MM.1S (cell line): ENCODE measurements at regions not wholly inside any gene's neighbourhood (a gene's known extent, or its start where the extent isn't known, plus 50 kb on each side); places are given as distances from the start of the nearest gene placed in this dataset.

Experiments
- DNase-seq: peaks from one replicate; pipeline ENCODE4 v3.0.0-alpha.2; 2015
- H2AFZ ChIP-seq: fragments of 300-600 bp; sonication (generic); 2 replicates; pipeline ENCODE4 v1.6.0; 2016; ENCODE audit warnings: antibody characterized with exemption, low read length
- H3F3A ChIP-seq: fragments of 300-600 bp; sonication (generic); 2 replicates; pipeline ENCODE4 v1.6.1; 2016; ENCODE audit warnings: mild to moderate bottlenecking, antibody characterized with exemption, low read length, moderate library complexity, mixed read lengths; ENCODE audit not compliant: insufficient read depth
- H3K27ac ChIP-seq: fragments of 300-600 bp; sonication (generic); 2 replicates; pipeline ENCODE4 v1.5.1; 2016; ENCODE audit warnings: mild to moderate bottlenecking, low read length
- H3K27me3 ChIP-seq: fragments of 300-600 bp; sonication (generic); replicated peaks from 2 replicates; pipeline ENCODE4 v1.6.0; 2016; ENCODE audit warnings: low read length; ENCODE audit not compliant: insufficient read depth
- H3K36me3 ChIP-seq: fragments of 300-600 bp; sonication (generic); replicated peaks from 2 replicates; pipeline ENCODE4 v1.6.1; 2016; ENCODE audit warnings: mild to moderate bottlenecking, low read length, mixed read lengths; ENCODE audit not compliant: insufficient read depth
- H3K4me1 ChIP-seq: fragments of 300-600 bp; sonication (generic); 2 replicates; pipeline ENCODE4 v1.6.1; 2016; ENCODE audit warnings: low read length, mixed read lengths
- H3K4me2 ChIP-seq: fragments of 300-600 bp; sonication (generic); 2 replicates; pipeline ENCODE4 v1.6.0; 2016; ENCODE audit warnings: low read depth, low read length
- H3K4me3 ChIP-seq: fragments of 300-600 bp; sonication (generic); 2 replicates; pipeline ENCODE4 v1.5.1; 2016; ENCODE audit warnings: low read length, mixed read lengths
- H3K79me2 ChIP-seq: fragments of 300-600 bp; sonication (generic); 2 replicates; pipeline ENCODE4 v1.6.1; 2016; ENCODE audit warnings: mixed run types, low read length, mixed read lengths
- H3K9ac ChIP-seq: fragments of 300-600 bp; sonication (generic); 2 replicates; pipeline ENCODE4 v1.6.1; 2016; ENCODE audit warnings: low read length, mixed read lengths
- H3K9me2 ChIP-seq: fragments of 300-600 bp; sonication (generic); replicated peaks from 2 replicates; pipeline ENCODE4 v1.6.1; 2016; ENCODE audit warnings: mild to moderate bottlenecking, low read length, mixed read lengths; ENCODE audit not compliant: insufficient read depth
- H3K9me3 ChIP-seq: fragments of 300-600 bp; sonication (generic); replicated peaks from 2 replicates; pipeline ENCODE4 v1.6.1; 2016; ENCODE audit warnings: mild to moderate bottlenecking, low read length, mixed read lengths; ENCODE audit not compliant: insufficient read depth
- H4K20me1 ChIP-seq: fragments of 300-600 bp; sonication (generic); 2 replicates; pipeline ENCODE4 v1.6.1; 2016; ENCODE audit warnings: mild to moderate bottlenecking, low read length, moderate library complexity, mixed read lengths; ENCODE audit not compliant: insufficient read depth
- CTCF ChIP-seq: fragments of 300-600 bp; sonication (generic); IDR thresholded peaks from 2 replicates; pipeline ENCODE4 v1.5.1; 2016; ENCODE audit warnings: antibody characterized with exemption, low read length, mixed read lengths
- EZH2 ChIP-seq: fragments of 300-600 bp; sonication (generic); optimal IDR thresholded peaks from 2 replicates; pipeline ENCODE3; 2017; ENCODE audit warnings: low read depth, mild to moderate bottlenecking, antibody characterized with exemption, low read length, mixed read lengths
- EZH2phosphoT487 ChIP-seq: fragments of 300-600 bp; sonication (generic); IDR thresholded peaks from 2 replicates; pipeline ENCODE4 v1.6.1; 2018; ENCODE audit warnings: antibody characterized with exemption, low read length

- TF ChIP-seq EZH2, result no peak
- TF ChIP-seq CTCF, result no peak
- no peak for TF ChIP-seq EZH2phosphoT487
- Histone ChIP-seq H2AFZ (no peak overlapping the region), H3K27ac (no peak overlapping the region), H3K36me3 (no peaks in the 10 kb centered on the region), H3F3A (0 out of 2 replicates have a peak, but pooled peaks cover 6% of the 10 kb centered on the region), H3K9me3 (no peaks in the 10 kb centered on the region), H3K4me2 (no peak overlapping the region), H3K79me2 (no peaks in the 10 kb centered on the region), H3K27me3 (no peaks in the 10 kb centered on the region), H3K4me1 (peaks cover 10% of the 10 kb centered on the region; the same call in 1 of the 2 replicates), H4K20me1 (no peaks in the 10 kb centered on the region), H3K4me3 (no peak overlapping the region), H3K9me2 (no peaks in the 10 kb centered on the region), H3K9ac (no peak overlapping the region)
- peak; percentile 7 for DNase-seq
These were observed 440.4 kb downstream of the FGF9 start for GRCh38 chr13:22111152-22111783.

- H3K79me2 ChIP-seq, result no peaks in the 10 kb centered on the region
- DNase-seq, result no peak
- no peak overlapping the region for H3K4me2 ChIP-seq
- no peak overlapping the region for H3K4me3 ChIP-seq
- H3K9ac ChIP-seq, result no peak overlapping the region
- H3K27ac ChIP-seq, result no peak overlapping the region
- no peaks in the 10 kb centered on the region for H4K20me1 ChIP-seq
- H3K9me2 ChIP-seq, result no peaks in the 10 kb centered on the region
- no peaks in the 10 kb centered on the region for H3K36me3 ChIP-seq
- H3K9me3 ChIP-seq, result no peaks in the 10 kb centered on the region
- 0 out of 2 replicates have a peak, but pooled peaks cover 6% of the 10 kb centered on the region for H3F3A ChIP-seq
- peaks cover 10% of the 10 kb centered on the region; the same call in 1 of the 2 replicates for H3K4me1 ChIP-seq
- H2AFZ ChIP-seq, result no peak overlapping the region
- no peaks in the 10 kb centered on the region for H3K27me3 ChIP-seq
- TF ChIP-seq CTCF, result no peak
- no peak for TF ChIP-seq EZH2
- TF ChIP-seq EZH2phosphoT487, result no peak
These were observed 441.1 kb downstream of the FGF9 start for GRCh38 chr13:22111961-22112360.

DNA sequence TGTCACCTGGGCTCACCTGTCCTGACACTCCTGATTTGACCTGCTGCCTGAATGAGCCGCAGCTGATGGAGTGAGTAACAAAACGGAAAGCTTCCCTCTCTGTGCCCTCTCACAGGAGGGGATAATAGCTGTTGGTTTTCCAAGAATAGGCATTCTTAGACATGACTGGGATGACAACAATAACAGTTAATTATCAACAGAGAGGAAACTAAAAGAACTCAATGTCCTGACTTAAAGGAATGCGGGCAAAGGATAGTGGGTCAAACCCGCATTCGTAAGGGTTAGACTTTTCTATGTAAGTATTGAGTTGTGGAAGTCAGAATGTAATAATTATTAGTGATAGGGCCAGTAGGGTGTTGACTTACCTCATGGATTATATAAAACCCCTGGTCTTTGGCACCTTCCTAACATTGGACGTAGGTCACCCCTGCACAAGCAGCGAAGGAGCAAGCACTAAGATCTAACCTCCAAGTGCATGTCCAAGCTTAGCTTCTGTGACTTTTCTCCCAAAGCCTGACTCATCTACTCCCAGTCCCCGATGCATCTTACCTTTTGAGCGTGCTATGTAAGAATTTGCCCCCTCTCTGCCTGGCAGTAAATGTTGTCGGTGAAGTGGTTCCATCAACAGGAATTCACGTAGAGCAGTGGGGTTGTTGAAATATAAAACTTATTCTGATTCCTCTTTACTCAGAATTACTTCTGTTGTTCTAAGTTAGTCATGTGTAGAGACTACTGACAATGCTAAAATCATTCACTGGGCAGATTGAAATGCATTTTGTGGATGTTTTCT, 442.3 kb downstream of the FGF9 start:
- H2AFZ ChIP-seq, result no peak overlapping the region

More for the DNA sequence above, 442.3 kb downstream of the FGF9 start:
- H3F3A ChIP-seq, result 0 out of 2 replicates have a peak, but pooled peaks cover 6% of the 10 kb centered on the region
- no peak overlapping the region for H3K27ac ChIP-seq
- H3K9ac ChIP-seq, result no peak overlapping the region
- no peaks in the 10 kb centered on the region for H3K9me3 ChIP-seq
- H3K4me2 ChIP-seq, result no peak overlapping the region
- no peak overlapping the region for H3K4me3 ChIP-seq
- TF ChIP-seq EZH2phosphoT487, result no peak
- TF ChIP-seq EZH2, result no peak
- no peak for TF ChIP-seq CTCF
- H3K36me3 ChIP-seq, result no peaks in the 10 kb centered on the region
- H3K9me2 ChIP-seq, result no peaks in the 10 kb centered on the region
- H3K27me3 ChIP-seq, result no peaks in the 10 kb centered on the region
- peaks cover 10% of the 10 kb centered on the region; the same call in 1 of the 2 replicates for H3K4me1 ChIP-seq
- H3K79me2 ChIP-seq, result no peaks in the 10 kb centered on the region
- no peaks in the 10 kb centered on the region for H4K20me1 ChIP-seq
- DNase-seq, result no peak
